ENCODE measurements at regions not wholly inside any gene's neighbourhood (a gene's known extent, or its start where the extent isn't known, plus 50 kb on each side); places are given as distances from the start of the nearest gene placed in this dataset.

- H3K27ac ChIP-seq (ENCODE audit: low read depth in 1 of 2, low read length in 2 of 2) = no peak overlapping the region
- no peak overlapping the region for H3K4me3 ChIP-seq (ENCODE audit: low read depth in 1 of 3, low read length in 3 of 3)
- no peak for TF ChIP-seq CTCF (IDR thresholded peaks at IDR 0.05; ENCODE audit: low read depth, low read length, missing input control)
- no peak for TF ChIP-seq MAX (IDR thresholded peaks at IDR 0.05)
- TF ChIP-seq GABPA (IDR thresholded peaks at IDR 0.05 in 1 of 2, conservative IDR thresholded peaks at IDR 0.05 in 1 of 2) = no peak
- no peak for TF ChIP-seq HNF4A (conservative IDR thresholded peaks at IDR 0.05)
- TF ChIP-seq REST (IDR thresholded peaks at IDR 0.05) = no peak
- TF ChIP-seq RAD21 (IDR thresholded peaks at IDR 0.05) = no peak
- TF ChIP-seq JUND (IDR thresholded peaks at IDR 0.05) = no peak
- no peak for TF ChIP-seq FOXA2 (IDR thresholded peaks at IDR 0.05)
- TF ChIP-seq YY1 (IDR thresholded peaks at IDR 0.05) = no peak
- no peak for TF ChIP-seq TAF1 (conservative IDR thresholded peaks at IDR 0.05)
- TF ChIP-seq FOXA1 (IDR thresholded peaks at IDR 0.05) = no peak
- no peak for TF ChIP-seq RXRA (IDR thresholded peaks at IDR 0.05)
- TF ChIP-seq NR2F2 (IDR thresholded peaks at IDR 0.05) = no peak
- TF ChIP-seq SP1 (IDR thresholded peaks at IDR 0.05) = no peak
- no peak for TF ChIP-seq EGR1 (IDR thresholded peaks at IDR 0.05; ENCODE audit: low read depth in 2 of 2)
- no peak for TF ChIP-seq ZBTB33 (IDR thresholded peaks at IDR 0.05)
- no peak for TF ChIP-seq ATF3 (IDR thresholded peaks at IDR 0.05)
- no peak for TF ChIP-seq HNF4G (IDR thresholded peaks at IDR 0.05)
- no peaks in the 10 kb centered on the region for H3K4me1 ChIP-seq (ENCODE audit: control insufficient read depth in 4 of 4, insufficient read depth in 4 of 4, low read length in 3 of 4)
- H3K9ac ChIP-seq (ENCODE audit: low read depth in 1 of 2, low read length in 2 of 2) = no peak overlapping the region
- H3K36me3 ChIP-seq (ENCODE audit: control insufficient read depth in 4 of 4, insufficient read depth in 3 of 4, low read depth in 1 of 4, low read length in 3 of 4) = no peaks in the 10 kb centered on the region
- no peaks in the 10 kb centered on the region for H3K27me3 ChIP-seq (ENCODE audit: control insufficient read depth in 4 of 4, insufficient read depth in 4 of 4, low read length in 3 of 4)
- no peak for DNase-seq (ENCODE audit: low spot score)
- H3K9me3 ChIP-seq (ENCODE audit: control insufficient read depth in 4 of 4, low read length in 3 of 4) = no peaks in the 10 kb centered on the region
Observed at GRCh38 chr14:86420131-86420530, 890.2 kb downstream of the FLRT2 start.

- H3K4me1 ChIP-seq (ENCODE audit: control insufficient read depth in 4 of 4, insufficient read depth in 4 of 4, low read length in 3 of 4) = no peaks in the 10 kb centered on the region
- no peaks in the 10 kb centered on the region for H3K9me3 ChIP-seq (ENCODE audit: control insufficient read depth in 4 of 4, low read length in 3 of 4)
- H3K27ac ChIP-seq (ENCODE audit: low read depth in 1 of 2, low read length in 2 of 2) = no peak overlapping the region
- H3K9ac ChIP-seq (ENCODE audit: low read depth in 1 of 2, low read length in 2 of 2) = no peak overlapping the region
- H3K27me3 ChIP-seq (ENCODE audit: control insufficient read depth in 4 of 4, insufficient read depth in 4 of 4, low read length in 3 of 4) = no peaks in the 10 kb centered on the region
- TF ChIP-seq REST (IDR thresholded peaks at IDR 0.05) (no peak), EGR1 (IDR thresholded peaks at IDR 0.05; ENCODE audit: low read depth in 2 of 2) (no peak), JUND (IDR thresholded peaks at IDR 0.05) (no peak), FOXA2 (IDR thresholded peaks at IDR 0.05) (no peak), FOXA1 (IDR thresholded peaks at IDR 0.05) (no peak), HNF4G (IDR thresholded peaks at IDR 0.05) (no peak), RXRA (IDR thresholded peaks at IDR 0.05) (no peak), TAF1 (conservative IDR thresholded peaks at IDR 0.05) (no peak), HNF4A (conservative IDR thresholded peaks at IDR 0.05) (no peak), SP1 (IDR thresholded peaks at IDR 0.05) (no peak)
- WGBS = 80% methylated on average over 1 of the region's 1 CpG
- no peaks in the 10 kb centered on the region for H3K36me3 ChIP-seq (ENCODE audit: control insufficient read depth in 4 of 4, insufficient read depth in 3 of 4, low read depth in 1 of 4, low read length in 3 of 4)
- DNase-seq (ENCODE audit: low spot score) = no peak
- H3K4me3 ChIP-seq (ENCODE audit: low read depth in 1 of 3, low read length in 3 of 3) = no peak overlapping the region
Observed at GRCh38 chr14:86414146-86414545, 884.2 kb downstream of the FLRT2 start.
